Right lobe of liver (tissue), 4 donors: ENCODE measurements at regions not wholly inside any gene's neighbourhood (a gene's known extent, or its start where the extent isn't known, plus 50 kb on each side); places are given as distances from the start of the nearest gene placed in this dataset.

Source experiments
- POLR2A ChIP-seq: fragments of 450-650 bp; IDR thresholded peaks from one replicate; pipeline ENCODE4 v1.6.1; 2017; ENCODE audit warnings: antibody characterized with exemption, mild to moderate bottlenecking
- TF ChIP-seq, protein P1 (sequence below), 4 donors: fragments of 200-600 bp in 3 of 4; fragments of 450-650 bp in 1 of 4; IDR thresholded peaks; one replicate each; pipeline versions ENCODE4 v1.5.1 to v1.8.0; 2016 to 2022; ENCODE audit warnings: antibody characterized with exemption in 4 of 4, mild to moderate bottlenecking in 2 of 4
- donor health status: DM: no; HTN: no; CAD: no.
- donor health status: DM: no; HTN: no; CAD: no.
- donor health status: DM: no; HTN: yes; CAD: no.

- TF ChIP-seq, protein P1, sequence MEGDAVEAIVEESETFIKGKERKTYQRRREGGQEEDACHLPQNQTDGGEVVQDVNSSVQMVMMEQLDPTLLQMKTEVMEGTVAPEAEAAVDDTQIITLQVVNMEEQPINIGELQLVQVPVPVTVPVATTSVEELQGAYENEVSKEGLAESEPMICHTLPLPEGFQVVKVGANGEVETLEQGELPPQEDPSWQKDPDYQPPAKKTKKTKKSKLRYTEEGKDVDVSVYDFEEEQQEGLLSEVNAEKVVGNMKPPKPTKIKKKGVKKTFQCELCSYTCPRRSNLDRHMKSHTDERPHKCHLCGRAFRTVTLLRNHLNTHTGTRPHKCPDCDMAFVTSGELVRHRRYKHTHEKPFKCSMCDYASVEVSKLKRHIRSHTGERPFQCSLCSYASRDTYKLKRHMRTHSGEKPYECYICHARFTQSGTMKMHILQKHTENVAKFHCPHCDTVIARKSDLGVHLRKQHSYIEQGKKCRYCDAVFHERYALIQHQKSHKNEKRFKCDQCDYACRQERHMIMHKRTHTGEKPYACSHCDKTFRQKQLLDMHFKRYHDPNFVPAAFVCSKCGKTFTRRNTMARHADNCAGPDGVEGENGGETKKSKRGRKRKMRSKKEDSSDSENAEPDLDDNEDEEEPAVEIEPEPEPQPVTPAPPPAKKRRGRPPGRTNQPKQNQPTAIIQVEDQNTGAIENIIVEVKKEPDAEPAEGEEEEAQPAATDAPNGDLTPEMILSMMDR (IDR thresholded peaks at IDR 0.05), result no peak
- no peak for TF ChIP-seq POLR2A
These were observed 1374.2 kb upstream of the ALCAM start for GRCh38 chr3:103992469-103992868.
